ENCODE measurements at regions not wholly inside any gene's neighbourhood (a gene's known extent, or its start where the extent isn't known, plus 50 kb on each side); places are given as distances from the start of the nearest gene placed in this dataset.

GRCh38 chr7:19294619-19295018 lies 149.4 kb upstream of the FERD3L start:
- TF ChIP-seq CHD2 (IDR thresholded peaks at IDR 0.05; ENCODE audit: low read length, partially characterized antibody) = no peak
- TF ChIP-seq, protein P1, sequence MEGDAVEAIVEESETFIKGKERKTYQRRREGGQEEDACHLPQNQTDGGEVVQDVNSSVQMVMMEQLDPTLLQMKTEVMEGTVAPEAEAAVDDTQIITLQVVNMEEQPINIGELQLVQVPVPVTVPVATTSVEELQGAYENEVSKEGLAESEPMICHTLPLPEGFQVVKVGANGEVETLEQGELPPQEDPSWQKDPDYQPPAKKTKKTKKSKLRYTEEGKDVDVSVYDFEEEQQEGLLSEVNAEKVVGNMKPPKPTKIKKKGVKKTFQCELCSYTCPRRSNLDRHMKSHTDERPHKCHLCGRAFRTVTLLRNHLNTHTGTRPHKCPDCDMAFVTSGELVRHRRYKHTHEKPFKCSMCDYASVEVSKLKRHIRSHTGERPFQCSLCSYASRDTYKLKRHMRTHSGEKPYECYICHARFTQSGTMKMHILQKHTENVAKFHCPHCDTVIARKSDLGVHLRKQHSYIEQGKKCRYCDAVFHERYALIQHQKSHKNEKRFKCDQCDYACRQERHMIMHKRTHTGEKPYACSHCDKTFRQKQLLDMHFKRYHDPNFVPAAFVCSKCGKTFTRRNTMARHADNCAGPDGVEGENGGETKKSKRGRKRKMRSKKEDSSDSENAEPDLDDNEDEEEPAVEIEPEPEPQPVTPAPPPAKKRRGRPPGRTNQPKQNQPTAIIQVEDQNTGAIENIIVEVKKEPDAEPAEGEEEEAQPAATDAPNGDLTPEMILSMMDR (IDR thresholded peaks at IDR 0.05) = no peak
- no peak for TF ChIP-seq EZH2phosphoT487 (IDR thresholded peaks at IDR 0.05; ENCODE audit: borderline replicate concordance, low read depth)
- no peak for TF ChIP-seq POLR2AphosphoS5 (IDR thresholded peaks at IDR 0.05; ENCODE audit: low read depth, low read length)
- no peak for TF ChIP-seq REST (IDR thresholded peaks at IDR 0.05; ENCODE audit: low read depth, low read length)
- TF ChIP-seq FOXM1 (IDR thresholded peaks at IDR 0.05; ENCODE audit: low read depth) = no peak
- TF ChIP-seq RFX5 (IDR thresholded peaks at IDR 0.05; ENCODE audit: low read length) = no peak
- TF ChIP-seq USF2 (IDR thresholded peaks at IDR 0.05; ENCODE audit: borderline replicate concordance, low read depth, low read length) = no peak
